ENCODE measurements at regions not wholly inside any gene's neighbourhood (a gene's known extent, or its start where the extent isn't known, plus 50 kb on each side); places are given as distances from the start of the nearest gene placed in this dataset.

GRCh38 chr18:38883111-38883510 is 1317.5 kb upstream of the CELF4 start:
- Mint-ChIP-seq H3K9me3 (no peaks in the 10 kb centered on the region), H3K27me3 (ENCODE audit: insufficient read depth, low read depth) (no peaks in the 10 kb centered on the region), H3K4me3 (no peak overlapping the region), H3K36me3 (no peaks in the 10 kb centered on the region), H3K4me1 (no peaks in the 10 kb centered on the region), H3K27ac (no peak overlapping the region)
- Histone ChIP-seq H3K79me2 (ENCODE audit: low read depth) (no peaks in the 10 kb centered on the region), H3K36me3 (no peaks in the 10 kb centered on the region), H3K4me3 (no peak overlapping the region), H3F3A (ENCODE audit: low read depth) (no peaks in the 10 kb centered on the region), H2AFZ (replicated peaks) (no peak overlapping the region), H4K20me1 (ENCODE audit: low read depth) (no peaks in the 10 kb centered on the region), H3K9me3 (ENCODE audit: low read depth) (no peaks in the 10 kb centered on the region), H3K27ac (no peak overlapping the region), H3K9ac (no peak overlapping the region), H3K4me2 (no peak overlapping the region), H3K27me3 (no peaks in the 10 kb centered on the region), H3K4me1 (no peaks in the 10 kb centered on the region)
- DNase-seq (ENCODE audit: low spot score), result no peak
- TF ChIP-seq CTCF (IDR thresholded peaks at IDR 0.05) (no peak), EZH2 (IDR thresholded peaks at IDR 0.05) (no peak), EZH2phosphoT487 (IDR thresholded peaks at IDR 0.05) (no peak)

DNA sequence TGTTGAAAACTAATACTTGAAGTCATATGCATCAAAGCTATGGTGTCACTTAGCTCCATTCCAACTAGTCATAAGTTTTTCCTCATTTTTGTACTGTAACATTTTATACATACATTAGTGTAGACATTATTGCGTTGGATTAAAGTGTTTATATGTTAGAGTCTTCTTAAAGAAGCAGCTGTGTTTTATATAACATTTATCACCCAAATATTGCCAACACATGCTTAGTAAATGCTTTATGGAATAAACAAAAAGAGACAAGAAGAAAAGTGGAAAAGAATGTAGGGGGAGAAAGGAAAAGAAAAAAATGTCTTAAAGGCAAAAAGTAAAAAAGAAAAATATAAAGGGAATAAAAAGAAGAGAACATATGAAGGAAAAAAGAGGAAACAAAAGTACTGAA is 1314.3 kb upstream of the CELF4 start:
- DNase-seq (ENCODE audit: low spot score), result no peak
- Histone ChIP-seq H2AFZ (replicated peaks) (no peak overlapping the region), H3K36me3 (no peaks in the 10 kb centered on the region), H3K4me3 (no peak overlapping the region), H3F3A (ENCODE audit: low read depth) (no peaks in the 10 kb centered on the region), H3K9ac (no peak overlapping the region), H3K9me3 (ENCODE audit: low read depth) (no peaks in the 10 kb centered on the region), H3K27me3 (no peaks in the 10 kb centered on the region), H3K4me2 (no peak overlapping the region), H3K4me1 (no peaks in the 10 kb centered on the region), H3K79me2 (ENCODE audit: low read depth) (no peaks in the 10 kb centered on the region), H3K27ac (no peak overlapping the region), H4K20me1 (ENCODE audit: low read depth) (no peaks in the 10 kb centered on the region)
- TF ChIP-seq EZH2 (IDR thresholded peaks at IDR 0.05) (no peak), CTCF (IDR thresholded peaks at IDR 0.05) (no peak), EZH2phosphoT487 (IDR thresholded peaks at IDR 0.05) (no peak)
- Mint-ChIP-seq H3K36me3 (no peaks in the 10 kb centered on the region), H3K27ac (no peak overlapping the region), H3K27me3 (ENCODE audit: insufficient read depth, low read depth) (no peaks in the 10 kb centered on the region), H3K4me3 (no peak overlapping the region), H3K4me1 (no peaks in the 10 kb centered on the region), H3K9me3 (no peaks in the 10 kb centered on the region)

GRCh38 chr18:38872342-38872741 is 1306.7 kb upstream of the CELF4 start:
- Histone ChIP-seq H3F3A (ENCODE audit: low read depth) (no peaks in the 10 kb centered on the region), H3K4me1 (no peaks in the 10 kb centered on the region), H4K20me1 (ENCODE audit: low read depth) (no peaks in the 10 kb centered on the region), H3K27ac (no peak overlapping the region), H3K79me2 (ENCODE audit: low read depth) (no peaks in the 10 kb centered on the region), H3K9me3 (ENCODE audit: low read depth) (no peaks in the 10 kb centered on the region), H3K9ac (no peak overlapping the region), H3K27me3 (no peaks in the 10 kb centered on the region), H3K36me3 (no peaks in the 10 kb centered on the region), H2AFZ (replicated peaks) (no peak overlapping the region), H3K4me3 (no peak overlapping the region), H3K4me2 (no peak overlapping the region)
- Mint-ChIP-seq H3K9me3 (no peaks in the 10 kb centered on the region), H3K36me3 (no peaks in the 10 kb centered on the region), H3K4me1 (no peaks in the 10 kb centered on the region), H3K27ac (no peak overlapping the region), H3K27me3 (ENCODE audit: insufficient read depth, low read depth) (no peaks in the 10 kb centered on the region), H3K4me3 (no peak overlapping the region)
- TF ChIP-seq EZH2phosphoT487 (IDR thresholded peaks at IDR 0.05), result no peak
- DNase-seq (ENCODE audit: low spot score), result no peak

DNA sequence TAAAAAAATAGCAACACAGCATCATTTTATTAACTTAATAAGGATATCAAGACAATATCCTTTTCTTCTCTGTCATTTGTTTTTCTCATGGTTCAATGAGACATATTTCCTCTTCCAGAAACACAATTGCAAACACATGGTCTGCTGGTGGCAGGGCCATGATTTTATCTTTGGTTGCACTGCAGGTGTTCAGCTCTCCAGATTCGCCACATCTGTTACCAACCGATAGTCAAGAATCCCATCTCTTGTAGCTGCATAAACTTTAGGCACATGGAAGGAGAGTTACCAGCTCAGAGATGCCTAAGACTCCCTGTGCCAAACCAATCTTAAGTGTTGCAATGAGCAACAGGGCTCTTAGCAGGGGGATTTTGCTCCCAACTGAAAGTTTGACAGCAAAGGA is 1303.2 kb upstream of the CELF4 start:
- Mint-ChIP-seq H3K4me3 (no peak overlapping the region), H3K4me1 (no peaks in the 10 kb centered on the region), H3K27me3 (ENCODE audit: insufficient read depth, low read depth) (no peaks in the 10 kb centered on the region), H3K9me3 (no peaks in the 10 kb centered on the region), H3K36me3 (no peaks in the 10 kb centered on the region), H3K27ac (no peak overlapping the region)
- Histone ChIP-seq H3F3A (ENCODE audit: low read depth) (no peaks in the 10 kb centered on the region), H3K36me3 (no peaks in the 10 kb centered on the region), H2AFZ (replicated peaks) (peak overlapping the region; percentile 63), H3K79me2 (ENCODE audit: low read depth) (no peaks in the 10 kb centered on the region), H3K27me3 (no peaks in the 10 kb centered on the region), H3K4me2 (no peak overlapping the region), H3K4me1 (no peaks in the 10 kb centered on the region), H4K20me1 (ENCODE audit: low read depth) (no peaks in the 10 kb centered on the region), H3K4me3 (no peak overlapping the region), H3K9me3 (ENCODE audit: low read depth) (no peaks in the 10 kb centered on the region), H3K9ac (no peak overlapping the region), H3K27ac (no peak overlapping the region)
- DNase-seq (ENCODE audit: low spot score), result no peak
- TF ChIP-seq EZH2 (IDR thresholded peaks at IDR 0.05) (no peak), EZH2phosphoT487 (IDR thresholded peaks at IDR 0.05) (no peak), CTCF (IDR thresholded peaks at IDR 0.05) (no peak)
